GM12892 (cell line): ENCODE measurements at regions not wholly inside any gene's neighbourhood (a gene's known extent, or its start where the extent isn't known, plus 50 kb on each side); places are given as distances from the start of the nearest gene placed in this dataset.

Experiments used
- POLR2A ChIP-seq: IDR thresholded peaks from 2 replicates; pipeline ENCODE4 v1.6.1; 2011; ENCODE audit warnings: low read depth, low read length, control low read depth
- POLR2AphosphoS5 ChIP-seq: IDR thresholded peaks from 2 replicates; pipeline ENCODE4 v1.6.1; 2011; ENCODE audit warnings: low read depth, low read length, control low read depth
- TAF1 ChIP-seq: IDR thresholded peaks from 2 replicates; pipeline ENCODE4 v1.6.1; 2011; ENCODE audit warnings: low read depth, mild to moderate bottlenecking, control low read depth, low read length, borderline replicate concordance

DNA sequence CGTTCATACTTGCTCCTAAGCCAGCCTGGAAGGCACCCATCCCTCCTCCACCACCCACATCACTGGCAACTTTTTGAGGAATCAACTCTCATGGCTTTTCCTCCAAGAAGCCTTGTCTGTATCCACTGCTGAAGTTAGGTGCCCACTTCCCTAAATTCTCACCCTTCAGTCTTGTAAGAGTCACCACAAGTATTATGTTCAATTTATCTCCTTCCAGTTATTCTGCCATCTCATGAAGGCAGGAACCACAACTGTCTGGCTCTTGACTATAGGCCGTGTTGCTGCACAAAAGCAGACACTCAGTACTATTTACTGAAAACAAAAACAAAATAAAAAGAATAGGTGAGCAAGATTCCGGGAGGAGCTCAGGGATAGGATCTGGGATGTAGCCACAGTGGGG lies 234.8 kb downstream of the CYRIA start:
- no peak for TF ChIP-seq POLR2AphosphoS5
- TF ChIP-seq POLR2A, result no peak
- TF ChIP-seq TAF1, result no peak
